ENCODE measurements at regions not wholly inside any gene's neighbourhood (a gene's known extent, or its start where the extent isn't known, plus 50 kb on each side); places are given as distances from the start of the nearest gene placed in this dataset.
"Not testable (repeated sequence)": the region's sequence is repeated elsewhere in the genome, so short reads cannot be mapped to it uniquely, and the experiment has no call there.

GRCh38 chr4:1522606-1523005 is 116.4 kb upstream of the NKX1-1 start:
- ChIA-PET POLR2A (no interaction called here), CTCF (no interaction called here)
- TF ChIP-seq EZH2 (IDR thresholded peaks at IDR 0.05; ENCODE audit: borderline replicate concordance, insufficient read depth, low read depth, low read length, poor library complexity, severe bottlenecking) (no peak), CTCF (IDR thresholded peaks at IDR 0.05) (no peak)
- intact Hi-C loops (cut with micrococcal nuclease) = no loop called here
- H3K9ac ChIP-seq (ENCODE audit: low read length) = no peak overlapping the region
- H4K20me1 ChIP-seq (ENCODE audit: control insufficient read depth, insufficient read depth, low read length, poor library complexity, severe bottlenecking) = no peaks in the 10 kb centered on the region
- H3K9me3 ChIP-seq (ENCODE audit: control extremely low read depth in 1 of 3, control insufficient read depth in 2 of 3, insufficient read depth in 1 of 3, low read length in 2 of 3) = peaks cover 0 to 33% (median 0%) of the 10 kb centered on the region in 3 donors
- no peak overlapping the region for H2AFZ ChIP-seq (ENCODE audit: insufficient read depth, low read depth, low read length, poor library complexity, severe bottlenecking)
- H3K27me3 Mint-ChIP-seq = peaks cover 44% of the 10 kb centered on the region
- no peak overlapping the region for H3K27ac Mint-ChIP-seq
- H3K4me3 ChIP-seq (ENCODE audit: control extremely low read depth in 1 of 5, extremely low read depth in 1 of 5, insufficient read depth in 1 of 5, low read depth in 2 of 5, low read length in 4 of 5) = no peak overlapping the region
- no peaks in the 10 kb centered on the region for H3K36me3 ChIP-seq (replicated peaks in 1 of 2; ENCODE audit: control extremely low read depth in 1 of 2, control insufficient read depth in 1 of 2, extremely low read depth in 1 of 2, insufficient read depth in 2 of 2, low read length in 1 of 2)
- no peak overlapping the region for H3K4me3 Mint-ChIP-seq
- ATAC-seq (ENCODE audit: low read depth) (no peak), DNase-seq (no peak)
- H3K79me2 ChIP-seq (ENCODE audit: control insufficient read depth, insufficient read depth, low read length) = no peaks in the 10 kb centered on the region
- H3K27me3 ChIP-seq (replicated peaks in 1 of 4; ENCODE audit: control extremely low read depth in 1 of 4, control insufficient read depth in 3 of 4, insufficient read depth in 4 of 4, low read length in 3 of 4) = peaks cover 0 to 28% (median 2%) of the 10 kb centered on the region in 4 experiments
- WGBS (ENCODE audit: insufficient coverage) = 85% methylated on average over 6 of the region's 6 CpGs
- H3K9me3 Mint-ChIP-seq (ENCODE audit: insufficient read depth) = peaks cover 6% of the 10 kb centered on the region
- H3K27ac ChIP-seq (ENCODE audit: low read length in 2 of 2) = no peak overlapping the region
- peaks cover 5% of the 10 kb centered on the region for H3K4me1 Mint-ChIP-seq
- H3K4me2 ChIP-seq (replicated peaks; ENCODE audit: low read depth, low read length, poor library complexity, severe bottlenecking) = no peak overlapping the region
- peaks cover 0 to 4% of the 10 kb centered on the region in 2 donors for H3K4me1 ChIP-seq (ENCODE audit: control insufficient read depth in 2 of 2, insufficient read depth in 2 of 2, low read length in 2 of 2)

GRCh38 chr4:1521821-1522361 is 115.6 kb upstream of the NKX1-1 start:
- POLR2A ChIA-PET = no interaction called here
- Histone ChIP-seq H3K4me2 (replicated peaks; ENCODE audit: low read depth, low read length, poor library complexity, severe bottlenecking) (peak overlapping the region; percentile 80), H3K9me3 (ENCODE audit: control extremely low read depth in 1 of 3, control insufficient read depth in 2 of 3, insufficient read depth in 1 of 3, low read length in 2 of 3) (peaks cover 0 to 33% (median 0%) of the 10 kb centered on the region in 3 donors), H3K36me3 (replicated peaks in 1 of 2; ENCODE audit: control extremely low read depth in 1 of 2, control insufficient read depth in 1 of 2, extremely low read depth in 1 of 2, insufficient read depth in 2 of 2, low read length in 1 of 2) (no peaks in the 10 kb centered on the region), H3K27me3 (replicated peaks in 1 of 4; ENCODE audit: control extremely low read depth in 1 of 4, control insufficient read depth in 3 of 4, insufficient read depth in 4 of 4, low read length in 3 of 4) (peaks cover 0 to 28% (median 2%) of the 10 kb centered on the region in 4 experiments), H3K27ac (ENCODE audit: low read length in 2 of 2) (no peak overlapping the region), H3K79me2 (ENCODE audit: control insufficient read depth, insufficient read depth, low read length) (no peaks in the 10 kb centered on the region), H2AFZ (ENCODE audit: insufficient read depth, low read depth, low read length, poor library complexity, severe bottlenecking) (no peak overlapping the region), H3K4me1 (ENCODE audit: control insufficient read depth in 2 of 2, insufficient read depth in 2 of 2, low read length in 2 of 2) (peaks cover 0 to 4% of the 10 kb centered on the region in 2 donors), H3K4me3 (ENCODE audit: control extremely low read depth in 1 of 5, extremely low read depth in 1 of 5, insufficient read depth in 1 of 5, low read depth in 2 of 5, low read length in 4 of 5) (no peak overlapping the region), H4K20me1 (ENCODE audit: control insufficient read depth, insufficient read depth, low read length, poor library complexity, severe bottlenecking) (no peaks in the 10 kb centered on the region), H3K9ac (ENCODE audit: low read length) (no peak overlapping the region)
- 82% methylated on average over 14 of the region's 19 CpGs for WGBS (ENCODE audit: insufficient coverage)
- CTCF ChIA-PET = no interaction called here
- peaks cover 6% of the 10 kb centered on the region for H3K9me3 Mint-ChIP-seq (ENCODE audit: insufficient read depth)
- DNase-seq (no peak), ATAC-seq (ENCODE audit: low read depth) (no peak)
- no peak for TF ChIP-seq CTCF (IDR thresholded peaks at IDR 0.05)
- TF ChIP-seq EZH2 (IDR thresholded peaks at IDR 0.05; ENCODE audit: borderline replicate concordance, insufficient read depth, low read depth, low read length, poor library complexity, severe bottlenecking) = no peak
- H3K27me3 Mint-ChIP-seq = peaks cover 37% of the 10 kb centered on the region
- no peak overlapping the region for H3K4me3 Mint-ChIP-seq
- H3K27ac Mint-ChIP-seq = no peak overlapping the region
- H3K4me1 Mint-ChIP-seq = peaks cover 5% of the 10 kb centered on the region
- intact Hi-C loops (cut with micrococcal nuclease) = no loop called here

- Histone ChIP-seq H2AFZ (ENCODE audit: insufficient read depth, low read depth, low read length, poor library complexity, severe bottlenecking) (peak overlapping the region; percentile 68), H3K4me2 (replicated peaks; ENCODE audit: low read depth, low read length, poor library complexity, severe bottlenecking) (peak overlapping the region; percentile 80), H3K27me3 (replicated peaks in 1 of 4; ENCODE audit: control extremely low read depth in 1 of 4, control insufficient read depth in 3 of 4, insufficient read depth in 4 of 4, low read length in 3 of 4) (peaks cover 0 to 28% (median 2%) of the 10 kb centered on the region in 4 experiments), H3K9me3 (ENCODE audit: control extremely low read depth in 1 of 3, control insufficient read depth in 2 of 3, insufficient read depth in 1 of 3, low read length in 2 of 3) (peaks cover 0 to 33% (median 0%) of the 10 kb centered on the region in 3 donors), H3K4me3 (ENCODE audit: control extremely low read depth in 1 of 5, extremely low read depth in 1 of 5, insufficient read depth in 1 of 5, low read depth in 2 of 5, low read length in 4 of 5) (peak overlapping the region in 3 of 5 experiments; percentile 42 to 43 (median 42)), H3K9ac (ENCODE audit: low read length) (peak overlapping the region; percentile 35)
- H3K79me2 ChIP-seq (ENCODE audit: control insufficient read depth, insufficient read depth, low read length); CTCF ChIA-PET; H4K20me1 ChIP-seq (ENCODE audit: control insufficient read depth, insufficient read depth, low read length, poor library complexity, severe bottlenecking); DNase-seq; H3K4me1 Mint-ChIP-seq; POLR2A ChIA-PET; H3K9me3 Mint-ChIP-seq (ENCODE audit: insufficient read depth); H3K4me1 ChIP-seq (ENCODE audit: control insufficient read depth in 2 of 2, insufficient read depth in 2 of 2, low read length in 2 of 2); intact Hi-C loops (cut with micrococcal nuclease); H3K27ac ChIP-seq (ENCODE audit: low read length in 2 of 2); H3K36me3 ChIP-seq (replicated peaks in 1 of 2; ENCODE audit: control extremely low read depth in 1 of 2, control insufficient read depth in 1 of 2, extremely low read depth in 1 of 2, insufficient read depth in 2 of 2, low read length in 1 of 2); ATAC-seq (ENCODE audit: low read depth); H3K27ac Mint-ChIP-seq: not testable (repeated sequence)
- WGBS (ENCODE audit: insufficient coverage) = 27% methylated on average over 37 of the region's 79 CpGs
- H3K27me3 Mint-ChIP-seq = peaks cover 41% of the 10 kb centered on the region
- H3K4me3 Mint-ChIP-seq = peak overlapping the region; percentile 65
Observed at GRCh38 chr4:1520795-1521576, 114.7 kb upstream of the NKX1-1 start.
